HG03045 (cell line): ENCODE measurements at regions not wholly inside any gene's neighbourhood (a gene's known extent, or its start where the extent isn't known, plus 50 kb on each side); places are given as distances from the start of the nearest gene placed in this dataset.
"Not testable (repeated sequence)": the region's sequence is repeated elsewhere in the genome, so short reads cannot be mapped to it uniquely, and the experiment has no call there.

Experiments used
- ATAC-seq: cut with Tn5 transposase; IDR thresholded peaks from one replicate; pipeline ENCODE4 v1.9.1; 2021; ENCODE audit warnings: mild to moderate bottlenecking, moderate library complexity; ENCODE audit not compliant: unreplicated experiment

DNA sequence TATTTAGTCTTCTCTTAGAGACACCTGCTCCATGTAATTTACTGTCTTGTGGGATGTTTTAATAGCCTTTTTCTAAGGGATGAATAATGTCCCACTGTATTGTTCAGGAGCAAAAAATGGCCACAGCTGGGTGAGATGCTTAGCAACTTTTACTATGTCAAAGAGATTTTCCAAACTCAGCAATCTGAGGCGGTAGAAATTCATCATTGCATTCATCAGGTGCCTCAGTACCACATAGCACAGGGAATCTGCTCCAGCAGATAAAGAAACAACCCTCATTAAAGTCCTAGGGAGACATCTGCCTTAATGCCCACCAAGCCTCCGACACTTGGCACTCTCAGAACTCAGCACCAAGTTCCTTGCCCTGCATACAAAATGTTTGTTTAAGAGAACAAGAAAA lies 266.9 kb downstream of the SIPA1L2 start:
- no peak for ATAC-seq

DNA sequence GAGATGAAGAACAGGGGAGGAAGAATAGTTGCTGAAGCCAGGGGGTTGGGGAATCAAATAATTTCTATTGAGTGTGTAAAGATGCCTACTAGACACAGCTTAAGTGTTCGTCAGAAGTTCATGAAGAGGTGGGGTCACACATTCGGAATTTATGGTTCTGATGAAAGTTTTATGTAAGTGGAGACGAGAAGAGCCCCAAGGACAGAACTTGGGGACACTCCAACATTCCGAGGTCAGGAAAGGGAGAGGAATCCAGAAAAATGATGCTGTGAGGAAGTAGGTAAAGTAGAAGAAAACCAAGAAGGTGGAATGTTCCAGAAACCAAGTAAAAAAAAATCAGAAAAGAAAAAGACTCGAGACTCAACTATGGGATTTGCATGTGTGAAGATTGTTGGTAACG lies 272.5 kb downstream of the SIPA1L2 start:
- ATAC-seq = no peak

DNA sequence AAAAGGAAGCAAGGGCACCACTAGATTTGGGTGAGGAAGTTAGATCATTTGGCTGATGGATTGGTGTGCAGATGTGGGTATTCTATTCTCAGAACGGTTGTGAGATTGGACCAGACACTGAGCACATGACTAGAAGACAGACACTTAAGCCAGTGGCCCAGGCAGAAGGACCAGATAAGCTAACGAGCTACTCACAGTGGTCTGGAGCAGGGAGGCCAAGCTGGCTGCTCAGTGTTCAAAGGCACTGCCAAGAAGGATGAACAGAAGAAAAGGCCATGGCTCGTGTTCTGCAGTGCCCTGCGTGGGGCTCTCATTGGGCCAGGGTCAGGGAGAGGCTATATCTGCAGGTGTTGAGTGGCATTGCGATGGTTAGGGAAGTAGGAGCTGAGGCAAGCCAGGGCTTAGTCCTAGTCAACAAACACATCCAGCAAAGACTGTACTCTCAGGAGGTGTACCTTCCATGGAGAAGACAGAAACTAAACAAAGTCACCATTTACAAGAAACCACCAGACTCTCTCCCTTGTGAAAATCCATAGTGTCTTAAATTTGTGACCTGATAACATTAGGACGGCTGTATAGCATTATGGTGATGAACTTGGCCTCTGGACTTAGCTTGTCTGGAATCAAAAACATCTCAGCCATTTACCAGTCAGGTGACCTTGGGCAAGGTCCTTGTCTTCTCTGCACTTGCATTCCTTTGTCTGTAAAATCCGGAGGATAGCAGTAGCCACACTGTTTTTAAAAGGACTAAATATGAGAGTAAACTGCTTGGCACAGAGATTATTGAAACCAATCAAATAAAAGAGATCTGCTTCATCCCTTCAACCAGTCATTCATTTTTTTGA lies 274.5 kb downstream of the SIPA1L2 start:
- ATAC-seq = no peak

DNA sequence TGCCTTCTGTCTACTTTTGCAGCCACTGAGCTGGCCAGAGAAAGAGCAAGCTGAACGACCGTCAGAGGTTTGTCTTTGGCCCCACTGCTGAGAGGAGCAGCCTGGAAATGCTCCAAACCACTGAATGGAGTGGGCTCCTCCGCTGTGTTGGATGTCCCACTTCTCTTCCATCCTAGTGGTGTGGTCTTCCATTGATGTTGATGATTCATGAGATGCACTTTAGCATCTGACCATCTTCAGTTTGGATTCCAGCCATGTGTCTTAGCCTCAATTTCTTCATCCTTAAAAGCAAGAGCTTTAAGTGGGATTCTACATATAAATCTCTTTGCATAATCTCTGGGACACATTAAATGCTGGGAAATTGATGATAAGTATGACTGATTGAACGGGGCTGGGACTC lies 276.9 kb downstream of the SIPA1L2 start:
- ATAC-seq = no peak

DNA sequence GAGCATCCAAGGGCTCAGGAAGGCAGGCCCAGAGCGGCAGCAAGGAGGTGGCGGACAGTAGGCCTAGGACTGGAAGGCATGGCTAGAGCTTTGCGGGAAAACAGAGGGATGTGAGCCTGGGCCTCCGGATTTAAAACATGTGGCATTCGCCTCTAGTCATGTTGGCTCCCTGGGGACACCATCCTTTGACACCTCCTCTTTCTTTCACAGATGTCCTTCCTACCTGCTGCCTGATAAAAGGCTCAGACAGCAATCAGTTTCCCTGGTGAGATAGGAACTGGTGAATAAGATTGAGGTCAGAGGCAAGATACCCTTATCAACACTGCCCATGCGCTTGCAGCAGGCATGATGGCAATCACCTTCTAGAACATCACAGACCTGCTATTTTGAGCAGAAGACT lies 277.6 kb downstream of the SIPA1L2 start:
- ATAC-seq = no peak

DNA sequence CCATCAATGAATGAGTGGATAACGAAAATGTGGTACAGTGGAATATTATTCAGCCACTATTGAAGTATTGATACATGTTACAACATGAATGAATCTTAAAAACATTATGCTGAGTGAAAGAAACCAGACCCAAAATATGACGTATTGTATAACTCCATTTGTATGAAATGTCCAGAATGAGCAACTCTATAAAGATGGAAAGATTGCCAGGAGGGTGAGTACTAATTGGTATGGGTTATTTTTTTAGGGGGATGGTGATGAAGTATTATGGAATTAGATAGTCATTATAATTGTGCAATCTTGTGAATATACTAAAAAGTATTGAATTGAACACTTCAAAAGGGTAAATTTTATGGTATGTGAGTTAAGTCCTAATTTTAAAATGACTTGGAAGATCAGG lies 278.6 kb downstream of the SIPA1L2 start:
- ATAC-seq = no peak

DNA sequence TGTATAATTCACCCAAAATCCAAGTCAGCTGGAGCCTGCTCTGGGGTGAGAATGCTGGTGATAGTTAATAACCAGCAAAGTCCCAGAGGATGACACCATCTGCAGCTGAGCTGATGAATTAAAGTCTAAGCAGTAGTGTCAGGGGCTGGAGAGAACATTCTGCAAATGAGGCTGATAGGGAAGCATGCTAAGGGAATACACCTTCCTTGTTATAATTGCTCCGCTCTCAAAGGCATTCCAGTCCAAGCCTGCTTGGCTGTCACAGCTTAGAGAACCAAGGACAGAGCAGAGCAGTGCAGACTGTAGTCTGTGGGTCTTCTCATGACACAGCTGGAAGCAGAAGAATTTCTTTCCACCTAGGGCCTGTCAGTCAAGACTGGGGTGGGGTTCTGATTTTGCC lies 283.1 kb downstream of the SIPA1L2 start:
- ATAC-seq = no peak

DNA sequence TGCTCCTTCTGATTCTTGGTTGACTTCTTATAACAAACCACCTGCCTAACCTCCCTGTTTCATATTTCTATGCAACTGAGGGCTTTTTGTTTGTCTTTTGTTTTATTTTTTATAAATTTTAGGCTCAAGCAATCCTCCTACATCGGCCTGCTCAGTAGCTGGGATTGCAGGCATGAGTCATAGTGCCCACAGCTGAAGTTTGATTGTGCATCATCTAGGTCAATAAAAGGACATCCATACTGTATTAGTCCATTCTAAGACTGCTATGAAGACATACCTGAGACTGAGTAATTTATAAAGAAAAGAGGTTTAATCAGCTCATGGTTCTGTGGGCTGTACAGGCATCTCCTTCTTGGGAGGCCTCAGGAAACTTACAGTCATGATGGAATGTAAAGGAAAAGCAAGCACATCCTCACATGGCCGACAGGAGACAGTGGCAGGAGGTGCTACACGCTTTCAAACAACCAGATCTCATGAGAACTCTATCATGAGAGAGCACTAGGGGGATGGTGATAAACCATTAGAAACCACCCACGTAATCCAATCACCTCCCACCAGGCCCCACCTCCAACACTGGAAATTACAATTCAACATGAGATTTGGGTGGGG lies 285.0 kb downstream of the SIPA1L2 start:
- no peak for ATAC-seq

DNA sequence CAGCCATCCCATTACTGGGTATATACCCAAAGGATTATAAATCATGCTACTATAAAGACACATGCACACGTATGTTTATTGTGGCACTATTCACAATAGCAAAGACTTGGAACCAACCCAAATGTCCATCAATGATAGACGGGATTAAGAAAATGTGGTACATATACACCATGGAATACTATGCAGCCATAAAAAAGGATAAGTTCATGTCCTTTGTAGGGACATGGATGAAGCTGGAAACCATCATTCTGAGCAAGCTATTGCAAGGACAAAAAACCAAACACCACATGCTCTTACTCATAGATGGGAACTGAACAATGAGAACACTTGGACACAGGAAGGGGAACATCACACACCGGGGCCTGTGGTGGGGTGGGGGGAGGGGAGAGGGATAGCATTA lies 285.7 kb downstream of the SIPA1L2 start:
- ATAC-seq = not testable (repeated sequence)

DNA sequence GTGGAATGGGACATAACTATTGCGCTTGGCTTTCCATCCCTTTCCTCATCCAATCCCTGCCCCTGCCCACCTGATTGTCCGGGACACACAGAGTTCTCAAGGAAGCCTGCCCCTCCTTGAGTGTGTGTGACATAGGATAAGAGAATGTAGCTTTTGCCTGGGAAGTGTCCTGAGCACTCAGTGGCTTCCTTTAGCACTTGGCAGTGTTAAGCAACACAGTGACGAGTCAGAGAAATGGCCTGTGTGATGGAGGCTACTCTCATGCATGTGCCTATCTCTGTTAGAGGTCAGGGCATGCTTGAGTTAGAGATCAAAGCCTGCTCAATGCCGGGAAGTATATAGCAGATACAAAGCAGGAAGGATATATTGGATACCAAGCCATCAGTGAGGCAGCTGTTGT lies 289.5 kb downstream of the SIPA1L2 start:
- no peak for ATAC-seq

DNA sequence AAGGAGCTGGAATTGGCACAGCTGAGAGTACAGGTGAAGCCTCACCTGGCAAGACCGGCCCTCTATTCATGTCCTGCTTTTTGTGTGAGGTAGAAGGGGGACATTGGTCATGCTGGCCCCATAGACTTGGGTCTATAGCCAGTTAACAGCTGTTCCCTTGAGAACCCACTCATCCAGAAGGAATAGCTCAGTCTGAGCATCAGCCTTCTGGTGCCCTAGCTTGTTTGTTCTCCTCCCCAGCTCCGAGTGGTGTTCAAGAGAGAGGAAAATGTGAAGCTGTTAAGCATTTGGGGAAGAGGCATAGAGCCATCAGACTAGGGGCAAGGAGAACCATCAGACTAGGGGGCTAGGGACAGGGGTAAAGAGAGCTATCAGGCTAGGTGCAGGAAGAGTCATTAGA lies 290.9 kb downstream of the SIPA1L2 start:
- no peak for ATAC-seq

DNA sequence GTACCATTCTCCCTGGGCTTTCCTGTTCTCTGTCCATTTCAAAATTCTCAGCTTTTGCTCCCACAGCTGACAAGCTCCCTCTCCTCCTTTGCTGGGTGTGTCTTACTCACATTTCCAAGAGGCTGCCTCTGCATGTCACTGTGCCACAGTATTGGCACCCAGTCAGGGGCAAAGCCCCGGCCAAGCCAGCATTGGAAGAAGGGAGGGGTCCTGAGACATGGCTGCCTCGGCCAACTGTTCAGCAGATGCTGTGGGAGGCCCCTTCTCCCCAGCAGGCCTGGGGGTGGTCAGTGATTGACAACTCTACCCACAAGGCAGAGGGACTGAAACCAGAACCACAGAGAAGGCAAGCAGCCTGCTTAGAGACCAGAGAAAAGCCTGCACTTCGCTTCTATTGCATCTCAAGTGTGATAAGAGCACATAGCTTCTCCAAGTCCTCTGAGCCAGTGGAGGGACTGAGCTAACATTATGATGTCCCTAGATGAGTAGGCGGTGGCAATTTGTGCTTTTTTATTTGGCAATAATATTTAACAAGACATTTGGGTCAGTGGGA lies 294.1 kb downstream of the SIPA1L2 start:
- no peak for ATAC-seq

DNA sequence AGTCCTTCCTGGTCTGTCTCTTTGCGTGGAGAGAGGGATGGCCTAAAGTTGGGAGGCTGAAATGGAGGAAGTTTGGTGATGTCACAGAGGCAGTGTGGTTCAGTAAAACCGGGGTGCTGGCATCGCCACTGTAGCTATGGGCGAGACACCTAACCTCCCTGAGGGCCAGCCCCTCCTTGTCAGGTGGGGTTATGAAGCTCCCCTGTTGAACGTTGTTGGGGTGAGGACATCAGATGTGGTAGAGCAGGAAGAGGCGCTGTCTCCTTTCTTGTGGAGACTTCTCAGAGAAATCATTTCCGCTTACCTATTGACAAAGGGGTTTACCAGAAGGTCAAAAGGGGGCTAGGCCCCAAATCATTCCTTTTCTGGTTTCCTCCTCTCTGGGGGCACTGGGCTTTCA lies 294.7 kb downstream of the SIPA1L2 start:
- ATAC-seq = no peak

DNA sequence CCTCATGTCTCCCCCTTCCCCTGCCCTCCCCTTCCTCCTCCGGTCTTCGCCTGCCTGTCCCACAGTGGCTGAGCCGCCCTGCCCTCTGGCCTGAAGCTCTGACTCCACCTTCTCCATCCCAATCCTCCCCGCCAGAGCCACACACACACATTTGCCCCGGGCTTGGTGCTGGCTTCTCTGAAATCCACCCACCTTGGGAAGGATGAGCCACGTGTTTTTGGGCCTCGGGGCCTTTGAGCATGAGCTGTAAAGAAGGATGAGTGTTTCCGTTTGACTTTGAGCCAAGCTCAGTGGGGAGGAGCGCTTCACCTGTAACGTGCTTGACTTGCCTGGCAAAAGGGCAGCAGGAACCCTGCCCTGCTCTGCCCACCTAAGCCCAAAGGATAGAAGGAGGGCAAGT lies 295.1 kb downstream of the SIPA1L2 start:
- no peak for ATAC-seq

DNA sequence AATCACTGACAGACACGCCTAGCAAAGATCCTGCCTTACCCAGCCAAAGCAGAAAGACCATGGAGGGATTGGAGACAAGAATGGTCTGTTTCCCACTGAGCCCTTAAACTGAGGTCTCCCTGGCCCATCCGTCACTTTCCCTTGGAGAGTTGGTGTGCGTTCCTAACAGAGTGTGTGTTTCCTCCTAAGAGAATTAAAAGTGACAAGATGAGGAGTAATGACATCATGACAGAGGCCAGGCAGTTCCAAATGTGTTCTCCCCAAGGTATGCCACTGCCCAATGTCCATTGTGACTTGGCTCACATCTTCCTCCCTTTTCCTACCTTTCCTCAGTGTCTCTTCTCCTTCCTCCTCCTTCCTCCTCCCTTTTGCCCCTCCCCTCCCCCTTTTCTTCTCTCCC lies 295.7 kb downstream of the SIPA1L2 start:
- ATAC-seq = no peak

DNA sequence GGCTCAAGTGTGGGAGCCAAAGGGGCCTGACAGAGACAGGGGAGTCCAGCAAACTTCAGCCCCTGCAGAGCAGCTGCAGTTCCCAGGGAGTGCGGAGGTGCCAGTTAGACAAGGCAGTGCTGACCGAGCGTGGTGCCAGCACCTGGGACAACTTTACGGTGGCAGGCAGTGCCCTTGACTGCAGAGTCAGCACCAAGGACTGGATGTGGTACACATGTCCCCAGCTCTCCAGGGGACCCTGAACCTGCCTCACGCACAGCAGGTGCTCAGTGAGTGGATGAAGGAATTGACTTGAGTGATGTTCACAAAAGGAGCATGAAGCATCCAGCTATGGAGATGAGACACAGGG lies 296.5 kb downstream of the SIPA1L2 start:
- no peak for ATAC-seq

DNA sequence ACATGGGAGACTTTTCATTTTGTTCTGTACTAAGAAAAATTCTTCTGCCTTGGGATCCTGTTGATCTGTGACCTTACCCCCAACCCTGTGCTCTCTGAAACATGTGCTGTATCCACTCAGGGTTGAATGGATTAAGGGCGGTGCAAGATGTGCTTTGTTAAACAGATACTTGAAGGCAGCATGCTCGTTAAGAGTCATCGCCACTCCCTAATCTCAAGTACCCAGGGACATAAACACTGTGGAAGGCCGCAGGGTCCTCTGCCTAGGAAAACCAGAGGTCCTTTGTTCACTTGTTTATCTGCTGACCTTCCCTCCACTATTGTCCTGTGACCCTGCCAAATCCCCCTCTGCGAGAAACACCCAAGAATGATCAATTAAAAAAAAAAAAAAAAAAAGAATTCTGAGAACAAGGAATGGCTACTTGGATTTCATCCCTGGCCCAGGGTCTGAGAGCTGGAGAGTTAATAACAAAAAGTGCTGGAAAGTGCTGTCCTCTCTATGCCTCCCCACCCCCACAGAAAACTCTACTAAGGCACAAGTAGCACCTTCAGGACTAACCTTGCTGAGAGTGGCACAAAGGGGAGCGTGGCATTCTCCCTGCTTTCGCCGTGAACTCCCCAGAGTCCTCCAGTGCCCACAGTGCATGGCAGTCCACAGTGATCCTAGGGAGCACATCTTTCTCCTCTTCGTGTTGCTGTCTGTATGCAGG lies 297.1 kb downstream of the SIPA1L2 start:
- ATAC-seq = not testable (repeated sequence)

DNA sequence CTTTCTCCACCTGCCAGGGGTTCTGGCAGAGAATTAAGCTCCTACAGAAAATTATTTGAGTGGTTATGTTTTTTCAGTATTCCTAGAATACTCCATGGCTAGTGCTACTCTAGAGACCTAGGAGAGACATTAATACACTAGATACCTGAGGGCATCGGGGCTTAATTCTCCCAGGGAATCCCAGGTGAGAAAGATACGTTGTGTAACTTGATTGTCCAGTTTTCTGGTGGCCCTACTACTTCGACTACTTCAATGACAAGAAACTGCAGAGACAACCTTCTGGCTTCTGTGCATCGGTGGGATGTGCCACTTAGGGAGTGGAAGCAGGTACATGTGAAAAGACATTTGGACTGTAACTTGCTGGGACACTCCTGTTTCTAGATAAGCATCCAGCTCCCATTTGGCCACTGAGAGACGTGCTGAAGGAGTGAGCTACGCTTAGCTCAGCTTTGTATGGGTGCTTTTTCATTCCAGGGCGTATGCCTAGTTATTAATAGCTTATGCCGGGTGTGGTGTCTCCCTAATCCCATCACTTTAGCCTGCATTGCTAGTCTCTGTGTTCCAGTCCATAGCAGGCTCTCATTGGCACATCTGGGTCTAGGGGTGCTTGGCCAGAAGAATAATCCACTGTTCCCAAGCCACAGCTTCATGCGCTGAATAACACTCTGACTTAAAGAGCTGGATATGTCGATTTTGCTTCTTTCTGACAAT lies 300.7 kb downstream of the SIPA1L2 start:
- no peak for ATAC-seq

DNA sequence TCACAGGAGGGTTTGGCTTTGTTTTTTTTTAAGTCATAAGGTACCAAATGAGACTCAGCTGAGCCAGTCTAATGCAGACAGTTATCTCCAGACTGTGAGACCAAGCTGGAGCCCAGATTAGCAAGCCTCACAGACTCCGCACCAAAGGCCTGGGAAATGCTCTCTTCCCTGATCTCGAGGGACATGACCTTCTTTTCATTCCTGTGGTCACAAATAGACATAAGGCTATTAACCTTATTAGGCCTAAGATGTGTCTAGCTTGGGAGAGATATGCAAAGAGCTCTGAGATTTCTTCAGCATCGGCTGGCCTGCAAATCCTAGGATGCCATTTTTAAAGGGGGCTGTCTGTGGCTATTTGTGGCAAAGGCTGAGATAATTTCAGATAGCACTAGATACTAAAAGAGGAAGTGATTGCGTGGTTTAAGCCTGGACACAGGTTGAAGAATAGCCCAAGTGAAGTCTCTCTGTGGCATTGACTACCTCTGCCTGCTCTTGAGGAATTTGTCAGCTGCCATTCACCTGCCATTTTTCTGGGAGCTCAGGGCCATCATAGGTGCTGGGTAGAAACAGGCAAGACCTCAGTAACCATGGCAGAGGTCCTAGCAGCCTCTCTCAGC lies 301.3 kb downstream of the SIPA1L2 start:
- no peak for ATAC-seq

DNA sequence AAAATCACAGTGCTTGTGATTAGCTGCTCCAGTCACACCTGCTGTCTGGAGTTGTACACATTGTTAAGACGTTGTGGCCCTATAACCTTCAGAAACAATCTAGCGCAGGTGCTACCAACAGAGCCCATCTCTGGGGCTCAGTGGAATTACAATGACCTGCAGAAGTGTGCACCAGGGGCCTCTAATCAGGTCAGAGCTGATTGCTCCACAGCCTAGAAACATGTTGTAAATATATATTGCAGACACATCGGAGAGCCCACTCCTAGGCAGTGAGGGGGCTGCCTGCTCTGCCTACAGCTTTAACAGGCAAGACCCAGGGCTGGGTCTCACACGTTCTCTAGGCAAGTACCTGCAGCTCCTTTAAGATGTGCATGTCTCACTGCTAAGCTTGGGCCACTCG lies 302.0 kb downstream of the SIPA1L2 start:
- no peak for ATAC-seq

DNA sequence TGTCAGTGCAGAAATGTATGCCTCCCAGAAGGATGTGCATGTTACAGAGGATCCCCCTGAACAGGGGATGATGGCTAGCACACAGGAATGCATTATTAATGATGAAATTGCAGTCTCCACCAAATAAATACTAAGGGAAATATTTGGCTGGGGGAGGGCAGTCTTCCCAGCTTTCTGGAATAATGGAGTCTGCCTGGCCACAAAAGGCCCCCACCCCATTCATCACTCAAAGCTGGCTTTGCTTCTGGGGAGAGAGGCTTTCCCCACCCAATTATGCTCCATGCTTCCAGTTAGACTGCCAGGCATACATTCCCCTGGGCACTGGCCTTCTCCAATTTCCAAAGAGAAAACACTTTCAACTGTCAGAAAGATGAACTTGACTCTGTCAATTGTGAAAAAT lies 302.7 kb downstream of the SIPA1L2 start:
- no peak for ATAC-seq
